K562 (cell line): ENCODE measurements at regions not wholly inside any gene's neighbourhood (a gene's known extent, or its start where the extent isn't known, plus 50 kb on each side); places are given as distances from the start of the nearest gene placed in this dataset.

Experiments
- ATAC-seq: fragments of 200-7000 bp; cut with Tn5 transposase; 3 replicates; pipeline ENCODE4 v1.9.1; 2020; ENCODE audit warnings: moderate library complexity
- BruUV-seq: library from RNA; stranded (reverse); fragments of 400-500 nt; replicated peaks from 2 replicates; lab custom pipeline; 2021; lab: Mats Ljungman, UMichigan
- CTCF ChIA-PET: fragments of 300-600 bp; formaldehyde crosslinking; extraction: SDS; loops from one replicate; lab custom pipeline; 2021; ENCODE audit warnings: low intra/inter-chr PET ratio; lab: Yijun Ruan, JAX
- POLR2A ChIA-PET: fragments of 300-600, 350-650 bp; sonication (Branson Sonifier 250); formaldehyde crosslinking; extraction: SDS; loops from one replicate; lab custom pipeline; 2021; ENCODE audit warnings: antibody characterized with exemption, inconsistent platforms; lab: Yijun Ruan, JAX
- DNase-seq, 4 experiments: peaks; one replicate each; pipeline versions ENCODE4 v3.0.0 to v3.0.0-alpha.2; 2011 to 2018; ENCODE audit warnings: low spot score in 3 of 4, mixed read lengths in 3 of 4; ENCODE audit errors: extremely low read depth in 1 of 4
- FAIRE-seq: peaks from 2 replicates; lab custom pipeline; 2011; peaks lifted over from hg19 to GRCh38; lab: Jason Lieb, UNC
- H2AFZ ChIP-seq: 2 replicates; pipeline ENCODE4 v1.6.0; 2011; ENCODE audit warnings: low read depth, low read length, control low read depth, inconsistent platforms
- H3K27ac ChIP-seq: fragments of 200-600 bp; 3 replicates; pipeline ENCODE4 v1.8.0; 2011; ENCODE audit warnings: low read depth, mild to moderate bottlenecking, control low read depth, inconsistent platforms, low read length, moderate library complexity, mixed read lengths; ENCODE audit errors: extremely low read depth
- H3K27me3 ChIP-seq, 2 experiments: fragments of 300-600 bp in 1 of 2; 2 replicates in 1 of 2; 3 replicates in 1 of 2; pipeline versions ENCODE4 v1.6.0 to v1.8.0; 2011; ENCODE audit warnings: inconsistent platforms in 2 of 2, low read length in 2 of 2, mild to moderate bottlenecking in 1 of 2, mixed read lengths in 1 of 2, moderate library complexity in 1 of 2; ENCODE audit not compliant: control insufficient read depth in 2 of 2, insufficient read depth in 2 of 2
- H3K36me3 ChIP-seq: fragments of 300-600 bp; 3 replicates; pipeline ENCODE4 v1.8.0; 2011; ENCODE audit warnings: mild to moderate bottlenecking, low read length, inconsistent platforms; ENCODE audit not compliant: control insufficient read depth, insufficient read depth
- H3K4me1 ChIP-seq, 2 experiments: fragments of 200-600 bp in 1 of 2; replicated peaks in 1 of 2; 2 replicates in 1 of 2; 3 replicates in 1 of 2; pipeline versions ENCODE4 v1.5.1 to v1.8.0; 2011; ENCODE audit warnings: inconsistent platforms in 2 of 2, low read length in 2 of 2, mild to moderate bottlenecking in 1 of 2, mixed read lengths in 1 of 2, moderate library complexity in 1 of 2; ENCODE audit not compliant: control insufficient read depth in 2 of 2, insufficient read depth in 2 of 2
- H3K4me2 ChIP-seq: 2 replicates; pipeline ENCODE4 v1.6.1; 2011; ENCODE audit warnings: low read length, control low read depth, inconsistent platforms, mixed read lengths; ENCODE audit not compliant: insufficient read depth
- H3K4me3 ChIP-seq: fragments of 200-600 bp; sonication (generic), shearing (Covaris generic); 2 replicates; pipeline ENCODE4 v1.5.1; 2016; ENCODE audit warnings: control low read depth, inconsistent platforms
- H3K79me2 ChIP-seq: fragments of 200-600 bp; 3 replicates; pipeline ENCODE4 v1.8.0; 2011; ENCODE audit warnings: low read length, inconsistent platforms; ENCODE audit not compliant: control insufficient read depth, insufficient read depth
- H3K9ac ChIP-seq, 2 experiments: 2 replicates each; pipeline versions ENCODE4 v1.6.0 to v1.6.1; 2011; ENCODE audit warnings: low read depth in 2 of 2, low read length in 2 of 2, control low read depth in 1 of 2, inconsistent platforms in 1 of 2, mild to moderate bottlenecking in 1 of 2, mixed read lengths in 1 of 2; ENCODE audit not compliant: insufficient read depth in 1 of 2
- H3K9me1 ChIP-seq: one replicate; pipeline ENCODE4 v1.6.0; 2011; ENCODE audit warnings: inconsistent platforms, mild to moderate bottlenecking, low read length, moderate library complexity; ENCODE audit not compliant: control insufficient read depth, insufficient read depth
- H3K9me3 ChIP-seq: replicated peaks from 2 replicates; pipeline ENCODE4 v1.5.1; 2011; ENCODE audit warnings: low read depth, low read length, inconsistent platforms; ENCODE audit not compliant: control insufficient read depth, insufficient read depth
- H4K20me1 ChIP-seq: replicated peaks from 2 replicates; pipeline ENCODE4 v1.6.1; 2011; ENCODE audit warnings: low read length, inconsistent platforms, mixed read lengths; ENCODE audit not compliant: control insufficient read depth, insufficient read depth
- CBFA2T2 ChIP-seq: fragments of 450-650 bp; conservative IDR thresholded peaks from 2 replicates; pipeline ENCODE4 v1.6.1; 2017; ENCODE audit warnings: mild to moderate bottlenecking
- CHAMP1 ChIP-seq: fragments of 450-650 bp; IDR thresholded peaks from 2 replicates; pipeline ENCODE4 v1.6.1; 2016; ENCODE audit warnings: mild to moderate bottlenecking
- CHD1 ChIP-seq: fragments of 200-600 bp; sonication (generic); IDR thresholded peaks from one replicate; pipeline ENCODE4 v1.6.1; 2012; ENCODE audit warnings: mild to moderate bottlenecking, moderate library complexity, low read length, inconsistent platforms
- CTBP1 ChIP-seq: fragments of 450-650 bp; IDR thresholded peaks from 2 replicates; pipeline ENCODE4 v1.6.1; 2016; ENCODE audit warnings: borderline replicate concordance
- DPF2 ChIP-seq: fragments of 450-650 bp; IDR thresholded peaks from 2 replicates; pipeline ENCODE4 v1.6.1; 2016
- EHMT2 ChIP-seq: fragments of 450-650 bp; IDR thresholded peaks from 2 replicates; pipeline ENCODE4 v1.6.1; 2018; ENCODE audit warnings: antibody characterized with exemption
- FOXP4 ChIP-seq: sonication (generic); formaldehyde crosslinking; IDR thresholded peaks from 2 replicates; pipeline ENCODE4 v1.8.0; 2022; ENCODE audit warnings: mild to moderate bottlenecking, missing genetic modification reagents, borderline replicate concordance
- GTF2E2 ChIP-seq: fragments of 200-800 bp; sonication (Bioruptor generic); IDR thresholded peaks from 2 replicates; pipeline ENCODE4 v1.6.1; 2016; ENCODE audit warnings: missing genetic modification characterization, missing compliant biosample characterization
- HMG20B ChIP-seq: fragments of 250-450 bp; sonication (Bioruptor Pico); IDR thresholded peaks from 2 replicates; pipeline ENCODE4 v1.5.0; 2021; ENCODE audit warnings: mild to moderate bottlenecking
- KAT8 ChIP-seq: fragments of 450-650 bp; IDR thresholded peaks from 2 replicates; pipeline ENCODE4 v1.6.1; 2016; ENCODE audit warnings: low read depth, mild to moderate bottlenecking
- MAFG ChIP-seq: fragments of 450-650 bp; conservative IDR thresholded peaks from 2 replicates; pipeline ENCODE4 v1.6.1; 2016; ENCODE audit warnings: missing genetic modification characterization, missing compliant biosample characterization
- MCM2 ChIP-seq: fragments of 450-650 bp; IDR thresholded peaks from 2 replicates; pipeline ENCODE4 v1.6.1; 2017; ENCODE audit warnings: low read depth, mild to moderate bottlenecking
- MCM3 ChIP-seq: fragments of 450-650 bp; IDR thresholded peaks from 2 replicates; pipeline ENCODE4 v1.6.1; 2016
- NONO ChIP-seq, 2 experiments: fragments of 200-400 bp in 1 of 2; fragments of 450-650 bp in 1 of 2; formaldehyde crosslinking in 1 of 2; IDR thresholded peaks; 2 replicates each; pipeline ENCODE4 v1.6.1; 2017; ENCODE audit warnings: low read depth in 2 of 2, mild to moderate bottlenecking in 2 of 2, moderate library complexity in 2 of 2, low read length in 1 of 2
- PKNOX1 ChIP-seq: fragments of 450-650 bp; IDR thresholded peaks from 2 replicates; pipeline ENCODE4 v1.6.1; 2016
- POU5F1 ChIP-seq: fragments of 150-350 bp; IDR thresholded peaks from 2 replicates; pipeline ENCODE4 v1.6.1; 2014; ENCODE audit warnings: borderline replicate concordance, low read length, low read depth, mild to moderate bottlenecking; ENCODE audit not compliant: partially characterized antibody
- TAF15 ChIP-seq: fragments of 200-400 bp; formaldehyde crosslinking; IDR thresholded peaks from 2 replicates; pipeline ENCODE4 v1.6.1; 2017; ENCODE audit warnings: mild to moderate bottlenecking, low read depth, low read length, moderate library complexity
- TRIM24 ChIP-seq, 2 experiments: fragments of 450-650 bp; IDR thresholded peaks; 2 replicates each; pipeline ENCODE4 v1.6.1; 2016
- ZNF436 ChIP-seq: fragments of 250-450, 450-650 bp; sonication (Bioruptor Pico); formaldehyde crosslinking; IDR thresholded peaks from 2 replicates; pipeline ENCODE4 v1.7.0; 2020; ENCODE audit warnings: mild to moderate bottlenecking
- WGBS: fragments of 100-300 bp; shearing (Covaris generic); methylation state at CpG from one replicate; pipeline ENCODE4 v1.1.6; 2016; ENCODE audit warnings: low coverage, mixed read lengths; ENCODE audit not compliant: insufficient coverage; ENCODE audit errors: missing lambda C conversion rate; 5-methylcytosine and 5-hydroxymethylcytosine counted together
- in situ Hi-C: fragments of 300-500 bp; cut with MboI; formaldehyde crosslinking; loops from 4 replicates; pipeline ENCODE4 v1.15.0; 2018; ENCODE audit warnings: inconsistent platforms, mixed read lengths
- intact Hi-C: fragments of 100-400 bp; cut with micrococcal nuclease; formaldehyde crosslinking; loops from 2 replicates; pipeline ENCODE4 v1.14.2; 2022

- TF ChIP-seq EHMT2 (no peak), CHD1 (no peak), DPF2 (no peak), CBFA2T2 (no peak), FOXP4 (CRISPR knock-in tag) (no peak)
Observed at GRCh38 chr1:81470275-81470674, 330.5 kb upstream of the ADGRL2 start (continued).

GRCh38 chr1:81467383-81467782 lies 333.4 kb upstream of the ADGRL2 start:
- H3K27ac ChIP-seq = no peak overlapping the region
- DNase-seq (no peak), ATAC-seq (no peak), FAIRE-seq (no peak)
- no peak overlapping the region for H3K4me2 ChIP-seq
- 0% methylated on average over 4 of the region's 4 CpGs for WGBS
- BruUV-seq = no TSS peak
- no peaks in the 10 kb centered on the region for H3K9me3 ChIP-seq
- H3K79me2 ChIP-seq = no peaks in the 10 kb centered on the region
- H3K9ac ChIP-seq = no peak overlapping the region
- no peaks in the 10 kb centered on the region for H3K4me1 ChIP-seq
- no peaks in the 10 kb centered on the region for H3K27me3 ChIP-seq
- no peak overlapping the region for H2AFZ ChIP-seq
- H3K9me1 ChIP-seq = no peaks in the 10 kb centered on the region
- in situ Hi-C loops (no loop called here), intact Hi-C loops (no loop called here)
- POLR2A ChIA-PET = interaction anchor here (0.7 kb wide), 1 partner anchor 37 kb away, joined by 3 read pairs; no protein-coding TSS in a partner anchor
- H3K36me3 ChIP-seq = no peaks in the 10 kb centered on the region
- H4K20me1 ChIP-seq = no peaks in the 10 kb centered on the region
- CTCF ChIA-PET = no interaction called here
- no peak overlapping the region for H3K4me3 ChIP-seq
- TF ChIP-seq TRIM24 (IDR thresholded peaks at IDR 0.05) (no peak), NONO (IDR thresholded peaks at IDR 0.05; ENCODE audit: low read depth in 2 of 2, low read length in 1 of 2) (no peak), MCM3 (no peak), CTBP1 (no peak), ZNF436 (no peak), HMG20B (no peak), PKNOX1 (no peak), MAFG (no peak), GTF2E2 (tag) (no peak), TAF15 (no peak), MCM2 (no peak), POU5F1 (no peak), KAT8 (no peak), CHAMP1 (no peak)
